H9 (cell line): ENCODE measurements at regions not wholly inside any gene's neighbourhood (a gene's known extent, or its start where the extent isn't known, plus 50 kb on each side); places are given as distances from the start of the nearest gene placed in this dataset.

ENCODE experiments used
- DNase-seq: peaks from one replicate; pipeline ENCODE4 v3.0.0-alpha.2; 2017
- H2AFZ ChIP-seq: one replicate; pipeline ENCODE4 v1.6.1; 2013; ENCODE audit warnings: mild to moderate bottlenecking, low read length, control low read depth, moderate library complexity
- H2AK5ac ChIP-seq: 2 replicates; pipeline ENCODE4 v1.6.1; 2013; ENCODE audit warnings: low read length, control low read depth, mixed read lengths; ENCODE audit not compliant: insufficient read length
- H2BK120ac ChIP-seq: one replicate; pipeline ENCODE4 v1.6.1; 2013; ENCODE audit warnings: low read depth, mild to moderate bottlenecking, low read length, control low read depth, inconsistent platforms; ENCODE audit not compliant: poor library complexity, severe bottlenecking
- H2BK12ac ChIP-seq: 2 replicates; pipeline ENCODE4 v1.6.1; 2013; ENCODE audit warnings: low read length, control low read depth, mixed read lengths, low read depth; ENCODE audit not compliant: insufficient read length
- H2BK15ac ChIP-seq: 2 replicates; pipeline ENCODE4 v1.6.1; 2013; ENCODE audit warnings: low read depth, low read length, control low read depth
- H2BK20ac ChIP-seq: one replicate; pipeline ENCODE4 v1.6.1; 2013; ENCODE audit warnings: low read depth, mild to moderate bottlenecking, low read length, control low read depth, inconsistent platforms; ENCODE audit not compliant: poor library complexity, severe bottlenecking
- H2BK5ac ChIP-seq: 2 replicates; pipeline ENCODE4 v1.6.1; 2013; ENCODE audit warnings: low read length, control low read depth, mixed read lengths; ENCODE audit not compliant: insufficient read length
- H3K14ac ChIP-seq: 2 replicates; pipeline ENCODE4 v1.6.1; 2013; ENCODE audit warnings: low read length, control low read depth; ENCODE audit not compliant: insufficient read depth
- H3K18ac ChIP-seq: 2 replicates; pipeline ENCODE4 v1.6.1; 2013; ENCODE audit warnings: low read depth, mild to moderate bottlenecking, mixed read lengths, low read length, control low read depth; ENCODE audit not compliant: insufficient read length
- H3K23ac ChIP-seq: 2 replicates; pipeline ENCODE4 v1.6.1; 2013; ENCODE audit warnings: low read length, control low read depth, mixed read lengths, low read depth; ENCODE audit not compliant: insufficient read length
- H3K23me2 ChIP-seq: 2 replicates; pipeline ENCODE4 v1.6.1; 2013; ENCODE audit warnings: low read depth, mild to moderate bottlenecking, mixed read lengths, low read length, control low read depth; ENCODE audit not compliant: insufficient read length, poor library complexity, severe bottlenecking
- H3K27ac ChIP-seq: 2 replicates; pipeline ENCODE4 v1.5.1; 2013; ENCODE audit warnings: low read length, control low read depth, mixed read lengths, low read depth; ENCODE audit not compliant: insufficient read length
- H3K27me3 ChIP-seq: 2 replicates; pipeline ENCODE4 v1.6.1; 2013; ENCODE audit warnings: low read length, control low read depth, inconsistent platforms; ENCODE audit not compliant: insufficient read depth
- H3K4ac ChIP-seq: 2 replicates; pipeline ENCODE4 v1.6.1; 2013; ENCODE audit warnings: low read depth, mild to moderate bottlenecking, control low read depth, inconsistent platforms, low read length, moderate library complexity
- H3K4me1 ChIP-seq: 2 replicates; pipeline ENCODE4 v1.6.1; 2013; ENCODE audit warnings: low read length, control low read depth, inconsistent platforms; ENCODE audit not compliant: insufficient read depth
- H3K4me2 ChIP-seq: 2 replicates; pipeline ENCODE4 v1.6.1; 2013; ENCODE audit warnings: low read length, control low read depth, mixed read lengths; ENCODE audit not compliant: insufficient read length, insufficient read depth
- H3K56ac ChIP-seq: 2 replicates; pipeline ENCODE4 v1.6.1; 2013; ENCODE audit warnings: low read depth, mild to moderate bottlenecking, mixed read lengths, low read length, control low read depth; ENCODE audit not compliant: insufficient read length
- H3K79me1 ChIP-seq: 2 replicates; pipeline ENCODE4 v1.6.1; 2013; ENCODE audit warnings: low read depth, mild to moderate bottlenecking, moderate library complexity, low read length, control low read depth, inconsistent platforms; ENCODE audit not compliant: insufficient read depth, poor library complexity, severe bottlenecking
- H3K79me2 ChIP-seq: 2 replicates; pipeline ENCODE4 v1.6.1; 2013; ENCODE audit warnings: low read length, control low read depth, inconsistent platforms; ENCODE audit not compliant: insufficient read depth
- H3K9ac ChIP-seq: 2 replicates; pipeline ENCODE4 v1.6.1; 2013; ENCODE audit warnings: low read length, control low read depth, mixed read lengths; ENCODE audit not compliant: insufficient read length; ENCODE audit errors: extremely low read depth
- H3K9me3 ChIP-seq: one replicate; pipeline ENCODE4 v1.6.1; 2013; ENCODE audit warnings: low read depth, low read length, inconsistent platforms; ENCODE audit not compliant: control insufficient read depth
- H3T11ph ChIP-seq: one replicate; pipeline ENCODE4 v1.6.1; 2013; ENCODE audit warnings: mild to moderate bottlenecking, low read length, control low read depth, inconsistent platforms
- H4K20me1 ChIP-seq: one replicate; pipeline ENCODE4 v1.6.1; 2013; ENCODE audit not compliant: control insufficient read depth, insufficient read length, insufficient read depth
- H4K5ac ChIP-seq: 2 replicates; pipeline ENCODE4 v1.6.1; 2013; ENCODE audit warnings: low read depth, mild to moderate bottlenecking, mixed read lengths, low read length, control low read depth; ENCODE audit not compliant: insufficient read length
- H4K8ac ChIP-seq: replicated peaks from 2 replicates; pipeline ENCODE4 v1.6.1; 2013; ENCODE audit warnings: low read length, control low read depth, mixed read lengths, low read depth; ENCODE audit not compliant: insufficient read length
- H4K91ac ChIP-seq: 2 replicates; pipeline ENCODE4 v1.6.1; 2013; ENCODE audit warnings: low read depth, mild to moderate bottlenecking, moderate library complexity, mixed read lengths, low read length, control low read depth; ENCODE audit not compliant: insufficient read length
- H3K27ac Mint-ChIP-seq, 3 experiments: 2 replicates in 2 of 3; 3 replicates in 1 of 3; pipeline ENCODE4 v1.8.0; 2020 to 2021; ENCODE audit warnings: mixed read lengths in 3 of 3, mild to moderate bottlenecking in 1 of 3, moderate library complexity in 1 of 3
- H3K27me3 Mint-ChIP-seq: 2 replicates; pipeline ENCODE4 v1.8.0; 2021; ENCODE audit warnings: low read depth, mild to moderate bottlenecking, moderate library complexity, mixed read lengths
- H3K36me3 Mint-ChIP-seq, 3 experiments: 2 replicates in 2 of 3; 3 replicates in 1 of 3; pipeline ENCODE4 v1.8.0; 2020 to 2021; ENCODE audit warnings: low read depth in 3 of 3, mixed read lengths in 3 of 3; ENCODE audit not compliant: insufficient read depth in 1 of 3
- H3K4me1 Mint-ChIP-seq, 2 experiments: 2 replicates each; pipeline ENCODE4 v1.8.0; 2020; ENCODE audit warnings: mixed read lengths in 2 of 2
- H3K4me3 Mint-ChIP-seq, 2 experiments: 2 replicates in 1 of 2; 3 replicates in 1 of 2; pipeline ENCODE4 v1.8.0; 2020 to 2021; ENCODE audit warnings: mild to moderate bottlenecking in 2 of 2, mixed read lengths in 2 of 2, moderate library complexity in 1 of 2
- H3K9me3 Mint-ChIP-seq, 2 experiments: 2 replicates in 1 of 2; 3 replicates in 1 of 2; pipeline ENCODE4 v1.8.0; 2020; ENCODE audit warnings: mild to moderate bottlenecking in 2 of 2, mixed read lengths in 2 of 2, moderate library complexity in 1 of 2
- CTCF ChIP-seq: fragments of 200-600 bp; sonication (generic); conservative IDR thresholded peaks from 3 replicates; pipeline ENCODE4 v1.8.0; 2021; ENCODE audit warnings: antibody characterized with exemption, mild to moderate bottlenecking
- WGBS: extraction: QIAGEN DNeasy Blood & Tissue Kit; methylation state at CpG from one replicate; pipeline ENCODE4 v1.1.7; 2013; ENCODE audit warnings: missing lambda C conversion rate, low lambda C conversion rate, mixed read lengths; ENCODE audit not compliant: insufficient read length; ENCODE audit errors: extremely low coverage; 5-methylcytosine and 5-hydroxymethylcytosine counted together

GRCh38 chr17:72587773-72588511 lies 467.1 kb downstream of the SOX9 start:
- H3K14ac ChIP-seq, result no peak overlapping the region
- H3K9me3 ChIP-seq, result no peaks in the 10 kb centered on the region
- H2BK20ac ChIP-seq, result no peak overlapping the region
- no peaks in the 10 kb centered on the region for H4K20me1 ChIP-seq
- no peak overlapping the region for H3K9ac ChIP-seq
- no peak overlapping the region for H4K8ac ChIP-seq
- H3K23ac ChIP-seq, result no peak overlapping the region
- H2BK5ac ChIP-seq, result no peak overlapping the region
- H2BK12ac ChIP-seq, result no peak overlapping the region
- Mint-ChIP-seq H3K36me3 (0 out of 7 replicates have a peak, but pooled peaks cover 0 to 4% (median 0%) of the 10 kb centered on the region in 3 experiments), H3K4me3 (no peak overlapping the region), H3K9me3 (peaks cover 0 to 3% of the 10 kb centered on the region in 2 experiments; a peak in 1 of 5 replicates), H3K27ac (peak overlapping the region in 1 of 3 experiments; percentile 2; a peak in 2 of 7 replicates), H3K4me1 (peaks cover 27 to 29% of the 10 kb centered on the region in 2 experiments), H3K27me3 (peaks cover 53% of the 10 kb centered on the region)
- peaks cover 14% of the 10 kb centered on the region for H3K23me2 ChIP-seq
- no peak overlapping the region for H3K27ac ChIP-seq
- no peak overlapping the region for H2AK5ac ChIP-seq
- H2AFZ ChIP-seq, result no peak overlapping the region
- H3K27me3 ChIP-seq, result peaks cover 17% of the 10 kb centered on the region; the same call in 1 of the 2 replicates
- H2BK120ac ChIP-seq, result no peak overlapping the region
- H3K4ac ChIP-seq, result no peak overlapping the region
- H3K18ac ChIP-seq, result no peak overlapping the region
- WGBS, result no CpG with 5 or more reads among the region's 11 CpGs
- H3K4me1 ChIP-seq, result peaks cover 8% of the 10 kb centered on the region; the same call in 1 of the 2 replicates
- no peak overlapping the region for H3T11ph ChIP-seq
- H3K79me1 ChIP-seq, result no peaks in the 10 kb centered on the region
- H2BK15ac ChIP-seq, result no peak overlapping the region
- no peak overlapping the region for H3K4me2 ChIP-seq
- no peak overlapping the region for H3K56ac ChIP-seq
- H4K91ac ChIP-seq, result no peak overlapping the region
- no peak for DNase-seq
- no peaks in the 10 kb centered on the region for H3K79me2 ChIP-seq
- TF ChIP-seq CTCF, result no peak
- no peak overlapping the region for H4K5ac ChIP-seq
